HG03135 (cell line): ENCODE measurements at regions not wholly inside any gene's neighbourhood (a gene's known extent, or its start where the extent isn't known, plus 50 kb on each side); places are given as distances from the start of the nearest gene placed in this dataset.
"Not testable (repeated sequence)": the region's sequence is repeated elsewhere in the genome, so short reads cannot be mapped to it uniquely, and the experiment has no call there.

ENCODE experiments used
- ATAC-seq: cut with Tn5 transposase; IDR thresholded peaks from one replicate; pipeline ENCODE4 v1.9.1; 2021; ENCODE audit warnings: mild to moderate bottlenecking, moderate library complexity; ENCODE audit not compliant: unreplicated experiment

DNA sequence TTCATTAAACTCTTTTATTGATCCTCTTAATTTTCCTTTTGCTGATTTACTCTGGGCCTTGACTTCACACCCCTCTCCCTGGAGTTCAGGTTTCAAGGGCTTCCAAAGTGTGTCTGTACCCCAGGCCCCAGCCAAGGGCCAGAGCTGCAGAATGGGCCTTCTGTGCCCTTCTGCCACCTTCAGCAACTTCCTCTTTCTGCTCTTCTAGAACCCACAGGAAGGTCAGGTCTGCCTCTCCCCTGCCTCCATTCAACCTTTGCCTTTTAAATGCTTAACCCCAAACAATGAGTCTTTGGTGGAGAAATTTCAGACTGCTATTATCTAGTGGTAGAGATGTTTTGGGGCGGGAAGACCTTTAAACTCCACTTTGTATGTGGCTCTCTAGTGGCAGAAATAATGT lies 63.1 kb downstream of the TSN start:
- no peak for ATAC-seq

DNA sequence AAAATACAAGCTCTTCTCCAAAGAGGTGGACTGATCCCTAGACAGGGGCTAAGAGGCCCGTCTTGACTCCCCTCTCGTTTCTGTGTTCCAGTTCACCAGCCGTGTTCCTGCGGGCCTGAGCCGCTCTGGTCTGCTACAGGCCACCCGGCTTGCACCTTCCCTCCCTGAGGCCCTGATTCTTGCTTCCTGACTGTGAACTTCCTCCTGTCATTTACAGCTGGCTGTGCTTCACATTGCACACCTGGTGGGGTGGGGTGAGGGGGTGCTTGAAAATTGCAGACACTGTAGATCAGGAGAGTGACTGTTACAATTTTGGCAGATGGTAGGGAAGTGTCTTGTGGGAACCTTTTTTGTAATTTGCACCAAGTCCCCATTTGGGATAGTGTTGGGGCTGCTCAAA lies 64.4 kb downstream of the TSN start:
- ATAC-seq, result no peak

DNA sequence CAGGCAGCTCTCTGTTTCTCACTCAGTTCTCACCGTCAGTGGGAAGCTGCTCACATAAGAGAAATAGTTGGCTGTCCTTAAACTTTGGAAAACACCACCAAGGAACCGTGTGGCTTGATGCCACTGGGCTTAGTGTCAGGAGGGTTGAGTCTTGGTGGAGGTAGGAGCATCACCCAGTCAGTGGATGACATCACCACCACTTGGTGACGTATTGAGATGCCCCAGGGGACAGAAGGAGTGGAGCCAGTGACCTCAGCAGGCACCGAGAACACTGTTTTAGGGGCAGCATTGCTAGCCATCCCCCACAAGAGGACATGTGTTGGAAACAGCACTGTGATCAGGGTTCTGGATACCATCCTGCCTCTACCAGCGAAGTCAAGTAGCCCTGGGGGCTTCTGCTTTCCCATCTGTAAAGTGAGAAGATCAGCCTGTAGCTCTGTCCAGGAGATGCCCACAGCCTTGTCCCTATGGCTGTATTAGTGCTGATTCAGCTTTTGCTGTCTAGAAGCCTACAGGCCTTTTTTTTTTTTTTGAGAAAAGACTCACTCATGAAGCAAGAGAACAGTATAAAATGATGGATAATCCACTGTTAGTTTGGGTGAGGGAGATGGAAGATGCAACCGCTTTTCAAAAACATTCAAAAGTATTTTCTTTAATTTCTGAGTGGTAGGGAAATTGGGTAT lies 66.2 kb downstream of the TSN start:
- ATAC-seq, result no peak

DNA sequence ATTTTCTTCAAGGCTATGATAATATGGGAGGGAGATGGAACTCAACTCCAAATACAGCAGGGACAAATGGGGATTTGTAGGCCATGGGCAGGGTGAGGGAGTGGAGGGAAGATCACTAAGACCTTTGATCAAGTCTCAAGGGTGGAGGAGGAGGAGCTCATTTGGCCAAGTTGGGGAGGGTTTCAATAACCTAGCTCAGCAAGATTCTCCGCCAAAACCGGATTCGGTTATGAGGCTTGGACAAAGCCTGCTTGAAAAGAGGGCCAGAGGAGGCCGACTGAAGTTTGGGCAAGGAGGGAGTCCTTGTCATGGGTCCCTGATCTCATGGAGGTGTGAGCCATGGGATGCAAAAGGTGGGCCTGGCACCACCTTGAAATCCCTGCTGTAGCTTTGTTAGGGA lies 68.8 kb downstream of the TSN start:
- no peak for ATAC-seq

DNA sequence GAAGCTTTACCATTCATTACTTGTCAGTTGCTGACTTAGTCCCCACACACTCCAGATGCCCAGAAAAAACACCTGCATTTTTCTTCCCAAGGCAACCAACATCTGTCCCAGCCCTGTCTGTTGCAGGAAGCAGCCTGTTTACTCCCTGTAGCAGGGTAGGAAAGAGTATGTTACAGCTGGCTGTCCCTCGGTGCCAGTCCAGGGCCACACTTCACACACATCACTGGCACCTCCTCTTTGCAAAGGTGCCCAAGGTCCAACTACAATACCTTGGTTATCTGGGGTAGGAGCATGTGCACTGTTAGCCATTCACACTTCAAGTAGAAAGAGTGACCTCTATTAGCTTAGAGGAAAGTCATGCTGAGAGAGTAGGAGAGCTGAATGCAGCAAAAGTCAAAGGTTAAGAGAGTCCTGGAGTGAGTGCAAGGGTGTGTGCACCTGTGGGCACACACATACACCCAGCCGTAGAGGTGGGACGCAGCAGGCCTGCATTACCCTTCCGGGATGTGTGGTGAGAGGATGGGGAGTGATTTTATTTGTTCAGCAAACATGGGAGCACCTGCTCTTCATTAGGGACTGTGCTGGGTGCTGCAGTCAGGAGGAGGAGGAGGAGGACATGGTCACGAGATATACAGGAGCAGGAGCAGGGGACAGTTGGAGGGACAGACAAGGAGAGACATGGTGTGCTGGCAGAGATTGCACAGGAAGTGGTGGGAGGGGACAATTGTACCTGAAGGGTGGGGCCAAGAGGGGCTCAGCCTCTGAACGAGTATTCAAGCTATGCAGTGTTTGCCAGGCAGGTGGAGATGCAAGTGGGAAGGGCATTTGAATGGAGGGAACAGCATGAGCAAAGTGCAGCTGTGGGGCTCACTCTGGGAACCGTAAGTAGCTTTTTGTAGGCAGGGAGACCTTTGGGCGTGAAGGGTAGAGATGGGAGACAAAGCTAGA lies 69.8 kb downstream of the TSN start:
- ATAC-seq, result no peak

DNA sequence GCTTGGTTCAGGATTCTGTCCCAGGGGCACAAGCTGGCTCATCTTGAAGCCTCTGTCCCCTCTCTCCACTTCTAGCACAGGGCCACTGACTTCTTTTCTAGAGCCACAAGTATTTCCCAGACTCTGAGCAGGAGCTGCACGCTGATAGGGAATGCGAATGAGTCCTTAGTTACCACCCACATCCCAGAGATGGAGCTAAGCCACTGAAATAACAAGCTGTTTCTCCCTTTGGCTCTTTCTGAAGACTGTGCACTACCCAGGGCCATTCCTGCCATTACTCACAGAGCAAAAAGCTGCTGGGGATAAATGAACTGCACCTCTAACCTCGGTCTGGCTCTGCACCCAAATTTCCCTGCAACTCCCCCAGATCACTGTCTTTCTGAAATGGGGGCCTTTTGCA lies 70.6 kb downstream of the TSN start:
- no peak for ATAC-seq

DNA sequence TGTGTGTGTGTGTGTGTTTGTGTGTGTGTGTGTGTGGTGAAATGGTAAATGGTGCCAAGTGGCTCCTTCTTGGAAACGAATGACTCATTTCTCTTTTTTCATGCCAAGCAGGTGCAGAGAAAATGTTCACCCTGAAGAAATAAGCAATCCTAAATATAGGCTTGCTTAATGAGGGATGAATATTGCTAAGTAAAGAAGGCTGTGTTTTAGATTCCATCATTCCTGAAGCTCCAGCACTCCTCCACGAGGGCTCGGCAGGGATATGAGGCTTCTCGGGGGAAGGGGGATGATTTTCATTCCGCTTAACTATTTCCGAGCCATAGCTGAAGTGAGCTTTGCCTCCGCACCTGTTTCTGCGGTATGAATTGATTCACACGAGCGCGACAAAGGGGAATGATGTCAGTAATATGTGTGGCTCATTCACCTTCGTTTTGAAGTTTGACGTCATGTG lies 72.9 kb downstream of the TSN start:
- ATAC-seq, result no peak

DNA sequence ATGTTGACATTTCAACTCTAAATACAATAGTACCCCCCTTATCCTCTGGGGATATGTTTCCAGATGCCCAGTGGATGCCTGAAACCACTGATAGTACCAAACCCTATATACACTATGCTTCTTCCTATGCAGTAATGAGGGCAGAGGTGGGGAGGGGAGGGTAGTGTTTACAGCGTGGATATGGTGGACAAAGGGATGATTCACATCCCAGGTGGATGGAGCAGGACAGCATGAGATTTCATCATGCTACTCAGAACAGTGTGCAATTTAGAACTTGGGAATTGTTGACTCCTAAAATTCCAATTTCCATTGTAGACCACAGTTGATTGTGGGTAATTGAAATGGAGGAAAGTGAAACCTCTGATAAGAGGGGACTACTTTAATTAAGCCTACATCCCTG lies 75.4 kb downstream of the TSN start:
- no peak for ATAC-seq

DNA sequence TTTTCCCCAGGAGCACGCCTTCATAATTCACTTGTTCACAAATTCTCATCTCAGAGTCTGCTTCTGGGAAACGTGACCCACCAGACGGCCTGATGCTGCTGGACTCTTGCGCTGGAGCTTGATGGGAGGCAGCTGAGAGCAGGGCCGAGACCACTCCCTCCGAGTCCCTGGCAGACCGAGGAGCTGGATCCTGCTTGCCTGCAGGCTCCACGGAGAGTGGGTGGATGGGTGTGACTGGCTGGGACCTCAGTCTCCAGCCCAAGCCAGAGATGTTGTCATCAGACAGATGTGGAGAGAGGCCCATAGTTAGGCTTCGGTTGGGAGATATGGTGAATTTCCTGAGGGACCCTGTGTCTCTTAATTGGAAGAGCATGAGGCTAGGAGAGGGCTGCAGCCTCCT lies 76.4 kb downstream of the TSN start:
- no peak for ATAC-seq

DNA sequence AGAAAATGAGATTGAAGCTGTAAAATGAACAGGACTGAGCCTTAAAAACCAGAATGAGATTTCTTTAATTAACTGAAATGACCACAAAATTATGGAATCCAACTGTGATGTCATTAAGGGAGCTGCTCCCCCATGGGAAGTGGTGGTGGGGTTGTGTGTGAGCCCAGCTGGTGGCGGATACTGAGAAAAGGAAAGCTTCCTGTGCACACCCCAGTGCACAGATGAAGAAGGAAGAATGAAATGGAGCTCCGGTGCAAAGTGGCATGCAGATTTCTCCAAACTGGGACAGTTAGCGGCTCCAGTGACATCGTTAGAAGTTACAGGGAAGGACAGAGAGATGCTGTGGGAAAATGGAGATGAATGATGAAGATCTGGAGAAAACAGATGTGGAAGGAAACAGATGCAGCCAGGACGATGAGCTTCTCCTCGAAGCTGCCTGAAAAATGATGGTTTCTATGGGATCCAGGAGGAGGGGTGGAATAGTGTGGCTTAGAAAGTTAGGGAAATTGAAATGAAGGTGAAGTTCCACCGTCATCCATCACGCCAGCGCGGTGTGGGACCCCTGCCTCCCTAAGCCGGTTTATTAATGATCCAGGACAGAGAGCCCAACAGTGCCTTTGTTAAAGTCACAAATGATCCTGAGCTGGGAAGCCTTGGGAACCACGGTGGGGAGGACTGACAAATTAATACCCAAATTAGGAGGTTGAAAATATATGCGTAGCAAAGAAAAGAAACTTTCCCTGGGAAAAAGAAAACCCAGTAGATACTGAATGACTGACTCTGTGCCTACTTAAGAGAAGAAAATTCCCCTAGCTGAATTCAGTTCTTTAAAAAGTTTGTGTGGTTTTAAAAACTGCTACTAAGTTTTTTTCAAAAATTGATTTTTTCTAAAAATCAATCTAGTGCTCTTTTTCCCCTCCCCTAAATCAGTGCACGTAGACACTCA lies 77.2 kb downstream of the TSN start:
- ATAC-seq, result no peak

DNA sequence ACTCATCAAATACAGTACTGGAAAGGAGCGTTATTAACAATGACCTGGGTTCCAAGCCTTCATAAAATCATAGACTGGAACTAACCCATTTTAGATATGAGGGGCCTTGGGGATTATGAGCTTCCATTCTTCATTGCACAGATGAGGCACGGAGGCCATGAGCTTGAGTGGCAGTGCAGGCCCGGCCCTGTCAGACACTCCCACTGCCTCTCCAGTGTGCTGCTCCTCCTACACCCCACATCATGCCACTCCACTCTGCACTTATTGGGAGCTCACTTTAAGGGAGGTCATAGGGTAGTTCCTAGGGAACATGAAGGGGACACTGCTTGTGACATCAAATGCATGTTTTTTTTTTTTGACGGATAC lies 77.9 kb downstream of the TSN start:
- ATAC-seq, result no peak

DNA sequence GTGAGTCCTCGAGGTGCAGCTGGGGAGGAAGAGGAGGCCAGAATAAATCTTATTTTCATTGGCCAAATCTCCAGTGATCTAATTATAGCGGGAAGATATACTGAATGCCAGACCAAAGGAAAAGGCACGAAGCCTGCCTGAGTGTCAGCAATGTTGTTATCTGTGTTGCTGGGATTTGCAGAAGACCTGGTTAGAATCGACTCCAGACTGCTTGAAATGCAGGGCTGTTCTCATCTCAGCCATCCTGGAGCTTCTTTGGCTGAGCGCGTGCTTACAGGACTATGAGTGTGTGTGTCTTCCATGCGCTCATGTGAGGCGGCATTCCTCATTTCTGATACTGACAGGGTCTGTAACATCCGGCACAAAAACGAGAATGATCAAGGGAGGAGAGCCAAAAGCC lies 81.2 kb downstream of the TSN start:
- no peak for ATAC-seq

DNA sequence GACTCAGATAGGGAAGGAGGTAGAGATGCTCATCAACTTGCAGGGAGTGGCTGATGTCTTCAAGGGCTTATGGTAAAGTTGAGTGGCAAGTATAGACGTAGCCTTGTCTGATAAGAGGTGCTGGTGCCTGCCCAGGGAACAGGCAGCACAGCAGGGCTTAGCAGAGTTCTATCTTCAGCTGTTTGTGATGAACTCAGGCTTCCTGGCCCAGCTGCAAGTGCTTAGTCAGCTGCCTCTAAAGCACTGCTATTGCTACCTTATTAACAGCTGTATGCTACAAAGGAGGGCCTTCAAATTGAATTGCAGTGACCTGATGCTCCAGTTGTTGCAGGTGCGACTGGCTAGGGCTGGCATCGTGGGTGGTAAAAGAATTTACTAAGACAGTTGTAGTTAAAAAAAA lies 82.1 kb downstream of the TSN start:
- no peak for ATAC-seq

DNA sequence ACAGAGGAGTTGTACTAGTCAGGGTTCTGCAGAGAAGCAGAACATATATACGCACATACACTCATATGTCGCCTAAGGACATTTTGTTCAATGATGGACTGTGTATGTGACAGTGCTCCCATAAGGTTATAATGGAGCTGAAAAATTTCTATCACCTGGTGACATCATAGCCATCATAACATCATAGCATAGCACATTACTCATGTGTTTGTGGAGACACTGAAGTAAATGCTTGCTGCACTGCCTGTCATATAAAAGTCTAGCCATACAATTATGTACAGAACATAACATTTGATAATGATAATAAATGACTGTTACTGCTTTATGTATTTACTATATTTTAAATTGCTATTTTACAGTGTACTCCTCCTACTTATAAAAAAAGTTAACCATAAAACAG lies 83.1 kb downstream of the TSN start:
- no peak for ATAC-seq

DNA sequence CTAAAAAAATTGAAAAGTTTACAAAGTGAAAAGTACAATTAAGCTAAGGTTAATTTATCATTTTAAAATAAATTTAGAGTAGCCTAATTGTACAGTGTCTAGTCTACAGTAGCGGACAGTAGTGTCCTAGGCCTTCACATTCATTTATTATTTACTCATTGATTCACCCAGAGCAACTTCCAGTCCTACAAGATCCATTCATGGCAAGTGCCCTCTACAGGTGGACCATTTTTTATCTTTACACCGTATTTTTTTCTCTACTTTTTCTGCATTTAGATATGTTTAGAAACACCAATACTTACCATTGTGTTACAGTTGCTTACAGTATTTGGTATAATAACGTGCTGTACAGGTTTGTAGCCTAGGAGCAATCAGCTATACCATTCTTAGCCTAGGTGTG lies 84.1 kb downstream of the TSN start:
- ATAC-seq, result no peak

DNA sequence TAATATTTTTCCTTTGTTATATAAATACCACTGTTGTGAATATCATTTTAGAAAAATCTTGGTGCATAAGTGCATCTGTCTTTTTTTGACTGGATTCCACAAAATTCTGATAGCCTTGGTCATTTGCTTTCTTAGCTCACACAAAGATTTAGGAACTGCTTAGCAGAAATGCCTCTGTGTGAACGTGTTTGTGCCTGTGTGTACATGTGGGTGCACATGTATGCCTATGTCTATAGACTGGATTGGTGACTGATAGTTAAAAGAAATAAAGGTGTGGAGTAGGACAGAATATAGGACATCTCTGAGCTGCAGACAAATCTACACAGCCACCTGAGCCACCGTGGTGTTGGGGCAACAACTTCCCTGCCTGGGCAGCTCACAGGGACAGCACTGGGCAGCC lies 93.8 kb downstream of the TSN start:
- ATAC-seq, result no peak

DNA sequence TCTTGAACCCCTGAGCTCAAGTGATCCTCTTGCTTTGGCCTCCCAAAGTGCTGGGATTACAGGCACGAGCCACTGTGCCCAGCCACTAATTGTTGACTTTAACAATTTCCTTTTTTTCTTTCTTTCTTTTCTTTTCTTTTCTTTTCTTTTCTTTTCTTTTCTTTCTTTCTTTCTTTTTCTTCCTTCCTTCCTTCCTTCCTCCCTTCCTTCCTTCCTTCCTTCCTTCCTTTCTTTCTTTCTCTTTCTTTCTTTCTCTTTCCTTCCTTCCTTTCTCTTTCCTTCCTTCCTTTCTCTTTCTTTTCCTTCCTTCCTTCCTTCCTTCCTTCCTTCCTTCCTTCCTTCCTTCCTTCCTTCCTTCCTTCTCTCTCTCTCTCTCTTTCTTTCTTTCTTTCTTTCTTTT lies 97.7 kb downstream of the TSN start:
- not testable (repeated sequence) for ATAC-seq

DNA sequence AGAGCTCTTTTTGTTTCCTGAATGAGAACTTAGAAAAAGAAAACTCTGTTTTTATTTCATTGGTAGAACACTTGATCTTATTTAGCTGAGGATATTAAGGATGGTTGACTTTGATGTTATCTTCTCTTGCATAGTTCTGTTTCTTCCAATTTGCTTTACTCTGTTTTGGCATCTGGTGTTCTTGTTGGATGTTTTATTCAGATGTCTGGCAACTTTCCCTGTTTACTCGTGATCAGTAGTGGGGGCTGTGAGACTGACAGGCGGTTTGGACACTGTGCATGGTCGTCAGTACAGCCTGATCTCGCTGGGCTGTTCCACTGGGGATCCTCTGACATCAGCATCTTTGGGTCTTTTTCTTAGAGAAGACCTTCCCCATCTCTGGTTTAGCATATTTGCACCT lies 100.1 kb downstream of the TSN start:
- ATAC-seq, result no peak

DNA sequence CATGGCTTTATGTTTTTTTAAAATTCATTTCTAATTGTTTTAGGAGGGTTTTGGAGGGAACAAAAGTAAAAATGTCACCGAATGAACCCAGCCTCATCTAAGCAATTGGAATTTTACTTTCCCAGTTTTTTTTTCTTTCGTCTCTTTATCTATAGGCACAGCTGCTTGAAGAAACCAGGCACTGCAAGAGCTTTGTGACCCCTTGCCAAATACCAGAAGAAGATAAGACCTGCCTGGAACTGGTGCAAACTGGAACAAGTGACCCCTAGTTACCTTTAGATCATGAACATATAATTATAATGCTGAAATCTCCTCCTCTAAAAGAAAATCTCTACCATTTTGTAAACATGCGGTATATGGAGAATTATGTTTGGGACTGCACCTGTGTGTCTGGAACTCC lies 100.9 kb downstream of the TSN start:
- no peak for ATAC-seq

DNA sequence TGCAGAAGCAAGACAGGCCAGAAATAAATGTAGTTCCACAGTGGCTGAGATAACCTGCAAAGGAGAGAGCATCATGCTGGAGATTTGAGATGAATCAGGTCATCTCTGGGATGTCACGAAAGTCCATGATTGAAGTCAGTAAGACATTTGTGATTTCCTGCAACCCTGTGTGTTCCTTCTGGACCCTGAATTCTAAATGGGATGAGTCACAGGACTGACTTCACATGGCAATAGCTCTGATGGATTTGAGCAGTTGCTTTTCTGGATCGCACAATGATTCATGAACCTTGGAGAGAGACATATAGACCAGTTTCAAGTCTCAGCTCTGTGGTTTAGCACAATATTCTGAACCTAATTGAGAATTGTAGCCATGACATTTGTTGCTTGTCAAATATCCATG lies 102.9 kb downstream of the TSN start:
- no peak for ATAC-seq

DNA sequence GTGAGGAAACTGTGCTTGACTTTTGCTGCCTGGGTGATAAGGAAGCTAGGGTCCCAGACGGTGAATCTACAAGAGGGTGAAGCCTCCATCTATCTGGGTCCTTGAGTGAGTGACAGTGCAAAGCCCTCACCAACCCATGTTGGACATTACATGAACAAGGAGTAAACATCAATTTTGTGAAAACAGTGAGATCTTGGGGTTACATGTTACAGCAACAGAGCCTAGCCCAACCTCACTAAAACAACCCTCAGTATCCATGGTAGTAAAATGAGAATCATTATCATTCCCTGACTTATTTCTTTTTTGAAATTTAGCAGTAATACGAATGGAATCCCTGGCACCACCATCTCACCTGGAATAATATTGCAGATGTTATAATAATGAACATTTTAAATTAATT lies 103.4 kb downstream of the TSN start:
- ATAC-seq, result no peak
